GM21367 (cell line): ENCODE measurements at regions not wholly inside any gene's neighbourhood (a gene's known extent, or its start where the extent isn't known, plus 50 kb on each side); places are given as distances from the start of the nearest gene placed in this dataset.
"Not testable (repeated sequence)": the region's sequence is repeated elsewhere in the genome, so short reads cannot be mapped to it uniquely, and the experiment has no call there.

ENCODE experiments used
- ATAC-seq: cut with Tn5 transposase; IDR thresholded peaks from one replicate; pipeline ENCODE4 v1.9.1; 2021; ENCODE audit not compliant: unreplicated experiment

DNA sequence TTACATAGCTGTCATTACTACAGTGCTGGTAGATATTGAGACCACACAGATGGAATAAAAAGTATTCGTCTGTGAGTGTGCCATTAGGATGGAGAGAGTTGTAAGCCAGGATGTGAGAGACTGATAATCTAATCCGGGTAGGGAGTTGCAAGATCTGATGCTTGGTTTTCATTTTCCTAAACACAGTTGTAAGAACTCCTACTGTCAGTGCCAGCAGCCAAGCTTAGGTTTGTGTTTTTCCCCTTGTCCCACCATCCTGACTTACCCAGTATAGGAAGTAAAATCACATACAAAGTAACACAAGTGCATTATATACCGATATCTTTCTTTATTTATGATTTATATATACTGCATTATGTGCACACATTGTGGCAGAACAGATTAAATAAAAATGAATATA is 726.4 kb upstream of the PCDH20 start:
- no peak for ATAC-seq

DNA sequence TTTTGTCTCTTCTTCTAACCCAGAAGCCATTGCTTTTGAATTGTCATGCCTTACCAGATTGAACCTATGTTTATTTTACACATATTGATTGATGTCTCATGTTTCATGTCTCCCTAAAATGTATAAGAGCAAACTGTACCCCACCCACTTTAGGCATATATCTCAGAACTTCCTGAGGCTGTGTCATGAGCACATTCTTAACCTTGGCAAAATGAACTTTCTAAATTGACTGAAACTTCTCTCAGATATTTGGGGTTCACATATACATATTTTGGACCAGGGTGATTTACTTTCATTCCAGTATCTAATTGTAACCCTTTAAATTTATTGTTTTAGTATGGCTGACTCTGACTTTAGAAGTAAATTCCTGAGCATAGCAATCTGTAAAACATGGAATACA is 723.9 kb upstream of the PCDH20 start:
- ATAC-seq, result no peak

DNA sequence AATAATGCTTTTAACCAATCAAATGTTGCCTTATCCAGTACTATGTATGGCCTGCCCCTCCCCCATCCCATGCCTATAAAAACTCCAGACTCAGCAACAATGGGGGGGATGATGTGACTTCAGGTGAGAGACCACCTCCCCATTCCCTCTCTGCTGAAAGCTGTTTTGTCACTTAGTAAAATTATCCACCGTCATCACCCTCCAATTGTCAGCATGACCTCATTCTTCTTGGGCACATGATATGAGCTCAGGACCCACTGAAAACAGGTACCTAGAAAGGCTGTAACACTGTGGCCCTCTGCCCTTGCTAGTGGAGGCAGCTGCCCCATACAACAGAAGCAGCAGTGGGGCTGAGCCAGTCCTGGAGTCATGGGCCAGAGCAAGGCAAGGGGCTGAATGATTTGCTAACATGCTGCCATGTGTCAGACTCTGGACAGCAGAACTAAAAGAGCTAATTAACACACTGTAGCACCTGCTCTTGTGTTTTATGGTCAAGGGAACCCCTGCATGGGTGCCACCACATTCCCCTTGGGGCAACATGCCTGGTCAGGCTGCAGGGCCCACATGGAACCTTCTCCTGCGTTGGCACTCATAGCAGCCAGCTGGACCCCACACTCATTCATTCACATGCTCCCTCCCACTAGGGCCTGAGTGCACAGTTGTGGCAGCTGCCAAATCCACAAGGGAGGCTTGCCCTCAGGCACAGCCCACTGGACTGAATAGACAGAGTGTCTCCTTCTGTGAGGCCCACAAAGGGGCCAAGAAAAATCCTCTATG is 722.2 kb upstream of the PCDH20 start:
- no peak for ATAC-seq

DNA sequence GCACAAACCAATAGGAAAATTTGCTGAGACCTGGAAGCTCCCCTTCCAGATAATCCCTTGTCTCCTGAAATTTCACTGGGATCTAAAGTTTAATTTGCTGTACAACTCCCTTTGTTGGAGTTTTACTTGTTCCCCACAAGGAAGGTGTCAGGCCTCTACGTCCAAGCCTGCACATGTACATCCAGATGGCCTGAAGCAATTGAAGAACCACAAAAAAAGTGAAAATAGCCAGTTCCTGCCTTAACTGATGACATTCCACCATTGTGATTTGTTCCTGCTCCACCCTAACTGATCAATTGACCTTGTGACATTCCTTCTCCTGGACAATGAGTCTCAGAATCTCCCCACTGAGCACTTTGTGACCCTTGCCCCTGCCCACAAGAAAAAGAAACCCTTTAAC is 716.0 kb upstream of the PCDH20 start:
- no peak for ATAC-seq

DNA sequence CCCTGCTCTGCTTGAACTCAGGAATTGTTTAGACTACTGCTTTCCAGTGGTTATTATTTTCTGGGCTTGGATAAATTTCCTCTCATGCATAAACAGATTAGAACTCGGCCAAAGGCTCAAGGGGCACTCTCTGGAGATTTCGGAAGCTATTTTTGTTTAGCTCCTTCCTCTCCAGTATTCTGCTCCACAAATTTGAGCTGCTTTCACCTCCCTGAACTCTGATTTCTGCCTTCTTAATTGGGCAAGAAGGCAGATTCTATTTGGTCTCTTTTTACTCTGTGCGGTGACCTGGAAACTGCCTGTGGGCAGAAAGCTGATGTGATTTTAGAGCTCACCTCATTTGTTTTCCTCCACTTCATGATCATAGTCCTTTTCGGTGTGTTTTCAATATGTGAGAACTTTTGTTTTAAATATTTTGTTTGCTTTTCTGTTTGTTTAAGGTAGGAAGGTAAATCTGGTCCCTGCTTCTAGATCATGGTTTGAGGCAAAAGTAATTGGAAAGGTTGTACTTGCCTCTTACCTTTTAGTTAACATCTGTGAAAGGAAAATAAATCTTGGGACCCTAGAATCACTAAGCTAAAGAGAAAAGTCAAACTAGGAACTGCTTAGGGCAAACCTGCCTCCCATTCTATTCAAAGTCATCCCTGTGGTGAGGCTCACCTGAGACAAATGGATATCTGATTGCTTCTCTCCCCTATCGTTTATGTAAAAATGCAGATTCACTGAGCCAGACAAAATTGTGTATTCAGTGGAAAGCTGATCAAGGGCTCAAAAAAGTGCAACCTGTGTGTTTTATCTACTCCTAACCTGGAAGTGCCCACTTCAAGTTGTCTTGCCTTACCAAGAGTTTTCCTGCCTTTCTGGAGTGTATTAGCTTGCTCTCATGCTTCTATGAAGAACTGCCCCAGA is 714.7 kb upstream of the PCDH20 start:
- ATAC-seq, result no peak

DNA sequence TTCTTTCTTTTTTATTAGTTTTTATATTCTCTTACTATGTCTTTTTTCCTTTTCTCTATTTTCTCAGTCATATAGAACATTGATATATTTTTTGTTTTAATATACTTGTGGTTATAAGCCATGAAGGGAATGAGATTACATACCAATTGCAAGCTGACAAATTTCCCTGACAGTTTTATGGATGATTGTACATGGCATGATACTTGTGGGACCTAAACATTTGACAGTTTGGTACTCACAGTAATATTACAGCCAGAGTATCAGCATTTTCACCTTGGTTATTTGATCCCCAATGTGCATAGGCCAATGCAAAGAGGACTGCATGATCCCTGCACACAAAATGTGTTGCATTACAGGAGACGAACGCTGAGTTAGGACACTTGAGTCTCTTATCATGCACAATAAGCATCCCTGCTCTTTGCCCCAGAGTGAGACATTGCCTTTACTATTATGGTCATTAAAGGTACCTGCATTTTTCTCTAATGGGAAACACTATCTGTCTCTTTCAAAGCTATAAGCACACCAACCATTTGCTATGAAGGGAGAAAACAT is 713.4 kb upstream of the PCDH20 start:
- ATAC-seq, result no peak

DNA sequence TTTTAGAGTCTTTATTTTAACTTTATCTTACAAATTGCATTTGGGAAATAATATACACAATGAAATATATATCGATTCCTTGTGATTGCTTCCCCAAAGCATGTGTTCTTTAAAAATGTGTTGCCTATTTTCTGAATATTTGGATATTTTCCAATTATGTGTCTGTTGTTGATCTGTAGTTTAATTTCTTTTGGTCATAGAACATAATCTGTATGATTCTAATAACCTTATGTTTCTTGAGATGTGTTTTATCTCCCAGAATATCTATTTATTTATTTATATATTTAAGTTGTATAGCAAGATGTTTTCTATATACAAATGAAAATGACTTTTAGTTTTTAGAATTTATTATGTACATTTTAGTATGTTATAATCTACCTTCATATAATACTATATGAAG is 710.8 kb upstream of the PCDH20 start:
- no peak for ATAC-seq

DNA sequence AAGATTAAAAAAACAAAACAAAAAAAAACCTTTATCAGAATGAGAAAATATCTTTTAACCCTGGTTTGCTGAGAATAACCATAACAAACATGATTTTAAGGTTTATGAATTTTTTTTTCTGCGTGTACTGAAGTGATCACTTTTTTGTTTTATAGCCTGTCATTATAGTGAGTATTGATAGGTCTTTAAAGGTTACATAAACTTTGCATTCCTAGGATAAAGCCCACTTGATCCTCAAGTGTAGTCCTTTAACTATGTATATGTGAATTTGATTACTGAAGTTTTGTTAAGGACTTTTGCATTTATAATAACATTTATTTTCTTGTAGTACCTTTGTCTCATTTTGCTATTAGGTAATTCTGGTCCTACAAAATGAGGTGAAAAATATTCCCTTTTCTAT is 709.8 kb upstream of the PCDH20 start:
- no peak for ATAC-seq

DNA sequence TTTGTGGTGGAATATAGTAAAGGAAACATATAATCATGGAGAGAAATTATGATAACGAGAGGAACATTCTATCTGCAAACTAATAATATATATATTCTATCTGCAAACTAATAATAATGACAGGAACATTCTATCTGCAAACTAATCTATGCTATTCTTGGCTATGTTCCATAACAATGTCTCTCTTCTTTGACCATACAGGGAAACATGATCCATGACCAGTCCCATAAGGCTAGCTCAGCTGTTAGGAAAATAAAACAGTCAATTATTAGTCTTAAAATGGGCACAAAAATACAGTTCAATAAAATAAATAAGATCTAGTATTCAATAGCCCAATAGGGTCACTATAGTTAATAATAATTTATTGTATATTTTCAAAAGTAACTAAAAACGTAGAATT is 707.8 kb upstream of the PCDH20 start:
- no peak for ATAC-seq

DNA sequence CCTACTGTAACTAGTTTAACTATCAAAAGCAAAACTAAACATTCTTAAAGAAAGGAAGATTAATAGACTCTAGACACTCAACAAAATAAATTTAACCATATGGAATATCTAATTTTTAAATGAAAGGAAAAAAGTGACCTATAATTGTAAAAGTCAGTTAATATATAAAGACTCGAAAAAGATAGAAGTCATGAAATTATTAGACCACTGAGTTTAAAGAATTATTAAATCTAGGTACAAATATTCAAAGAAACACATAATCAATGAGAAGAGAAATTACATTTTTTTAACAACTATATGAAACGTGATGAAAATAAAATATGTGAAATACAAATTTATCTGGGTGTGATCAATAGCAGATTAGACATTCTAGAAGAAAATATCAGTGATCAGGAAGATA is 706.8 kb upstream of the PCDH20 start:
- no peak for ATAC-seq

DNA sequence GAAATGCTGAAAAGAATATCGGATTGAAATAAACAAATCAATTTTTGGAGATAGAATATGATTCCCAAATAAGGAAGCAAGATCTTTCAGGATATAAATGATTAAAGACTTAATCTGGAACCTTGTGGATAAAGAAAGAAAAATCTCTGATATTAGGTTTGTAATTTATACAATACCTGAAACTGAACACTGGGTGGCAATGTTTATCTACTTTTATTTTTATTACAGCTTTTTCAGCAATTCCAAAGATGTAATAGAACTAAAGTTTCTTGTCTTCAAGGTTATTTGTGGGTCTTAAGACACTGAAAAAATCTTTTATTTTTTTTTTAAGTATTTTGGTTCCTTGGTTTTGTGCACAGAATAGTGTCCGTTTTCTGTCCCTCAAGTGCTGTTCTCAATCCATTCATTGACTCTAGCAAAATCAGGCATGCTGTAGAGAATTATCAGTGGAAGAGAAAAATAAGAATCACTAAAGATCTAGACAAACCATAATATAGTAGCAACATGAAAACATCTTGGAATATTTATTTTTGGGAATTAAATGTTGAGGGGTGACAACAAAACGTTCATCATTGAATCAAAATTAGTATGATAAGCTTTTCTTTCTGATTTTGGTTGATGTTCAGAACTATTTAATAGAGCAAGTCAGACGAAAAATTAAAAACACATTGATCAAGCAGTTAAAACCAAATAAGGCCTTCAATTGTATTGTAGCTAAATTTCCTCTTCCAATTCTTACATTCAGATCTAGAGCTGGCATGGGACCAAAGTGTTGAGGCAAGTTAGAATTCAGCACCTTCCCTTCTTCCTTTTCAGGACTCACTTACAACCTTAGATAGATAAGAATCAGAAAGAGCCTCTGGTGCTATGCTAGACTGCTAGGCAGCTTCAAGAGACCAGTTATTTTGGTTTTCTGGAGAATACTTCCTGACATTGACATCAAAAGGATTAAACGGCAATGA is 704.4 kb upstream of the PCDH20 start:
- ATAC-seq, result no peak

DNA sequence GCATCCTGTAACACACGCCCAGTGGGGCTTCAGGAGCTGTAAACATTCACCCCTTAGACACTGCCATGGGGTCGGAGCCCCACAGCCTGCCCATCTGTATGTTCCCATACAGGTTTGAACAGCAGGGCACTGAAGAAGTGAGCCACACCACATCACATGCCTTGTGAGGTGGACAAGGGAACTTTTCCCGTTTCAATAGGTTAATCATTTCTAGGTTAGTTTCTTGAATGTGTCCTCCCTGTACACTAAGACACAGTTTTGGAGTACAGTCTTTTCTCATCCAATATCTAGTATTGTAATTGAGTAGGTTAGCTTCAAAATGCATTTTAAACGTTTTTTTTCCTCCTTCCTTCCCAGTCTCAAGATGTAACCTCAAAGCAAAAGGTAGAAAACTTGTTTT is 700.2 kb upstream of the PCDH20 start:
- no peak for ATAC-seq

DNA sequence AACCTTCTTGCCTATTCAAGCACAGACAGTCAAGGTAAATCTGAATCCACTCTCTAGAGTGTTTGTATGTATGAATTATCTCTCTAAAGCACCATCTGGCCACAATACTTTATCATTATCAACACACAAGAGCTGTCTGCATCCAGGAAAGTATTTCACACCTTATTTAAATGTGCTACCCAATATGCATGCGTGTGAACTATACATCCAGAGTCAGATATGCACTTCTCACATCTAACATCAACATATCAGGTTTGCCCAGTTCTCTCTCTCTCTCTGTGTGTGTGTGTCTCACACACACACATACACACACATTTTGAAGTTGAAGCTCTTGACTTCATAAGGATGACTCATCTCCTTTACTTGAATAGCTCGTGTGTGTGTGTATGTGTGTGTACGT is 697.5 kb upstream of the PCDH20 start:
- ATAC-seq, result no peak

DNA sequence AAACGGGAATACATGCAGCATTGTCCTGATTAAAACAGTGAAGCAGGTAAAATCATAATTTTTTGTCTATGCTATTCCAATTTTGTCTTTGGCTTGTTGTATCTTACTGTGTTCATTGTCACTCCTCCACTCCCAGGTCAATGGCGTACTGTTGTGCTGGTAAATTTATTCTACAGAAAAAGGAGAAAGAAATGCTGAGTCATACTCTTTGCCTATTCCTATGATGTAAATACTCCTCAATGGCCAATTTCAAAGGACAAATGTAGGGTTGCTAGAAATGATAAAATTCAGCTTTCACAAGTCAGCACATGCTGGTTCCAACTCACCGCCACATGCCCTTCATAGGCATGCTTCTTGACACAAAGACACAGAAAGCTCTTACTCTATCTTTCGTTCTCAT is 694.4 kb upstream of the PCDH20 start:
- ATAC-seq, result no peak

DNA sequence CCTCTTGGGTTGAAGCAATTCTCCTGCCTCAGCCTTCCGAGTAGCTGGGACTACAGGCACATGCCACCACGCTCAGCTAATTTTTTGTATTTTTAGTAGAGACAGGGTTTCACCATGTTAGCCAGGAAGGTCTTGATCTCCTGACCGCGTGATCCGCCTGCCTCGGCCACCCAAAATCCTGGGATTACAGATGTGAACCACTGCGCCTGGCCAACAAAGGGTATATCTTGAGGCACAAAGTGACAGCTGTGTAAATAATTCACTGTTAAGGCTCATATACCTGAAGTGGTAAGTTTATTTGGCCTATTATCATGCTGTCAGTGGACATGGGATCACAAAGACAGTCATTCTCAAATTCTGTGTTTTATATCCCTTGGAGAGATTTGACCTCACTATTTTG is 688.5 kb upstream of the PCDH20 start:
- ATAC-seq, result not testable (repeated sequence)

DNA sequence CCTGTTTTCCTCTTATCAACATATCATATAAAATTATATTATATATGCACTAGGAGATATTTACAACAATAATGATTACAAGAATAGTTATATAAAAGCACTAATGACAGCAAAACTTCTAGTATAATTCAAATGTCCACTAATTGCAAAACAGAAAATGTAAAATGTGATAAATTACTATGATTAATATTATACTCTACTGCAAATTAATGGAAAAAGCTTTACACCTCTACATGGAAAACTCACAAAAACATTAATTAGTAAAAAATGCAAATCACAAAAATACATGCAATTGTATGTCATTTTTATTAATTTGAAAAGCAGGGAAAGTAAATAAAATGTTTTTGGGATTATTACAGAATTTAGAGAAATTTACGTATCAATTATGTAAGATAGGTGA is 681.0 kb upstream of the PCDH20 start:
- no peak for ATAC-seq

DNA sequence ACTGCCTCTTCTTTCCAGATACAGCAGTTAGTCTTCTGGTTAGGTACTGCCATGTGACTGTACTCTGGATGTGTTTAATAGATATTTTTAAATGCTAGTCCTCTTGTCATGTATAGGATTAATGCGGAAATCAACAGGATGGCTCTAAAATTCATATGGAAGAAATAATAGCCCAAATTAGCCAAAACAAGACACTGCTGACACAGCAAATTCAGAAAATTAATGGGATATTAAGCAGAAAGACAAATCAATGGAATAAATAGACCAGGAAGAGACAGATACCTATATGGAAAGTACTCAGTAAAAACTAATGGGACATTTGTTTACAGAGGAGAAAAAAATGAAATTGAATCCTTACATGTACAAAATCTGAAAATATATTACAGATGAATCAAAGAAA is 679.3 kb upstream of the PCDH20 start:
- no peak for ATAC-seq

DNA sequence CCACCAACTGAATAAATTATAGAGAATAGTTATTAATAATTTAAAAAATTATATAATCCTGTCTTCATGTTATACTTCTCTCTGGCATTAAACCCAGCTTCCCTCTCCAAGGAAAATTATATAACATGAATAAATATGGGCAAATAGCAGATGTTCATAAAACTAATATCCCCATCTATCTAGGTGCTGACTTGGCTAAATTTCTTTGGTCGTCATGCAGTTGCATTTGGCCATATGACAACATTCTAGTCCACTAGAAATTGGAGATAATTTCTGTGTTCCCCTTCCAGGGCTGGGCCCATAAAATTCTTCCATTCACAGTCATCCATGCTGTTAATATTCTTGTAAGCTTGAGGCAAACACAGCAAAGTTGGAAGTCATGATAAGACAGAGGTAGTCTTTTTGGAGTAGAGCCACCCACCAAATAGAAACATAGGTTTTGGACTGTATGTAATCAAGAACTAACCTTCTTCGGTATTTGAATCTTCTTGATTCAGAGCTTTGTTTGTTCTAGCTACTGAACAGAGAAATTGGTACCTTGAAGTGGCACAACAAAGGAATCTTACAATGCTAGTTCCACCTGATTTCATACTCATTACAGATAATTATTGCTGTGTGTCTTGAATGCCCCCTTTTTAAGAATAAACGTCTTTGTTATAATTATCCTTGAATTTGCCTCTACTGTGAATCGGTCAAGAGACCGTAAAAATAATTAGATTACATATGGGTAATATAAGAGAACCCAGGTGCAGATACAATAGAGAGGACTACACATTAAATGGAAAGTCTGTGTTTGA is 678.5 kb upstream of the PCDH20 start:
- ATAC-seq, result no peak

DNA sequence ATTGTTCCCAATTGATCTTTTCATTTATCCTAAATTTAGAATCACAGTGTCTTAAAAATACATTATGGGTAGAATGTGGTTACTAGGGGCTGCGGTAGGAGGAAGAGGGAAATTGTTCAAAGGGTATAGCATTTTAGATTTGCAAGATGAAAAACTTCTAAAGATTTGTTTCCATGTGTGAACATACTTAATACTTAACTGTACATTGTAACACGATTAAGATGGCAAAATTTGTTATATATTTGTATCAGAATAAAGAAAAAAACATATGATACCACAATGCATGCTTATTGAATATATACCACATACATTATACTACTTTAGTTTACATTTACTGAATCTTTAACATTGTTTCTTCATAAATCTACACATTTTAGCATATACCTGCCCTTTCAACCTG is 677.3 kb upstream of the PCDH20 start:
- no peak for ATAC-seq

DNA sequence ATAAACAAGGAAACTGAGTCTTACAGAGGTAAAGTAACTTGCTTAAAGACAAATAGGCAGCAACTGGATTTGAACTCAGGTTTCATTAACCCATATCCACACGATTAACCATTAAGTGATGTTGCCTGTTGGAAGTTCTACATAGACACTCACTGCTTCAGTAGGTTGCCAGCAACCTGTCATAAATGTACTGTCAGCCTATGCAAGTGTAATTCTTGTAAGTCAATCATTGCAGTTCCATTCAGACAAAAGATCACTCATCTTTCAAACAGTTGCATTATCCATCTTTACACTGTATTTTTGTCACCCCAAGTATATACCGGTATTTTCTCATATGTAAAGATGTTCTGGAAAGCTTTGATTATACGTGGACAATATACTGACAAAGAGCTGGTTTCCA is 676.9 kb upstream of the PCDH20 start:
- no peak for ATAC-seq
